ES-I3 (cell line): ENCODE measurements at regions not wholly inside any gene's neighbourhood (a gene's known extent, or its start where the extent isn't known, plus 50 kb on each side); places are given as distances from the start of the nearest gene placed in this dataset.

Experiments used
- H3K36me3 ChIP-seq: 2 replicates; pipeline ENCODE4 v1.6.1; 2013; ENCODE audit warnings: mild to moderate bottlenecking, low read length, control low read depth, moderate library complexity; ENCODE audit not compliant: insufficient read depth
- H3K4me1 ChIP-seq: 2 replicates; pipeline ENCODE4 v1.6.1; 2013; ENCODE audit warnings: mild to moderate bottlenecking, control low read depth, low read length; ENCODE audit not compliant: insufficient read depth
- H3K9ac ChIP-seq: 2 replicates; pipeline ENCODE4 v1.6.1; 2013; ENCODE audit warnings: low read depth, mild to moderate bottlenecking, low read length, moderate library complexity
- H3K9me3 ChIP-seq: 2 replicates; pipeline ENCODE4 v1.6.1; 2013; ENCODE audit warnings: mild to moderate bottlenecking, low read length, moderate library complexity; ENCODE audit not compliant: control insufficient read depth, insufficient read depth

- no peaks in the 10 kb centered on the region for H3K4me1 ChIP-seq
- no peaks in the 10 kb centered on the region for H3K36me3 ChIP-seq
- H3K9ac ChIP-seq: no peak overlapping the region
- no peaks in the 10 kb centered on the region for H3K9me3 ChIP-seq
These were observed 609.7 kb upstream of the SLITRK1 start for GRCh38 chr13:84491952-84492351.

- H3K4me1 ChIP-seq: no peaks in the 10 kb centered on the region
- no peaks in the 10 kb centered on the region for H3K36me3 ChIP-seq
- H3K9me3 ChIP-seq: no peaks in the 10 kb centered on the region
- H3K9ac ChIP-seq: no peak overlapping the region
These were observed 605.5 kb upstream of the SLITRK1 start for GRCh38 chr13:84487752-84488151.

GRCh38 chr13:84481958-84482357, 599.7 kb upstream of the SLITRK1 start:
- Histone ChIP-seq H3K4me1 (no peaks in the 10 kb centered on the region), H3K9ac (no peak overlapping the region), H3K36me3 (no peaks in the 10 kb centered on the region), H3K9me3 (no peaks in the 10 kb centered on the region)

GRCh38 chr13:84479656-84480055, 597.4 kb upstream of the SLITRK1 start:
- H3K36me3 ChIP-seq: no peaks in the 10 kb centered on the region
- H3K9ac ChIP-seq: no peak overlapping the region
- H3K9me3 ChIP-seq: no peaks in the 10 kb centered on the region
- H3K4me1 ChIP-seq: no peaks in the 10 kb centered on the region

- Histone ChIP-seq H3K36me3 (no peaks in the 10 kb centered on the region), H3K9ac (no peak overlapping the region), H3K9me3 (no peaks in the 10 kb centered on the region), H3K4me1 (no peaks in the 10 kb centered on the region)
These were observed 588.3 kb upstream of the SLITRK1 start for GRCh38 chr13:84470528-84470927.

- Histone ChIP-seq H3K9ac (no peak overlapping the region), H3K4me1 (no peaks in the 10 kb centered on the region), H3K36me3 (no peaks in the 10 kb centered on the region), H3K9me3 (no peaks in the 10 kb centered on the region)
These were observed 584.2 kb upstream of the SLITRK1 start for GRCh38 chr13:84466461-84466860.

- no peak overlapping the region for H3K9ac ChIP-seq
- no peaks in the 10 kb centered on the region for H3K4me1 ChIP-seq
- no peaks in the 10 kb centered on the region for H3K36me3 ChIP-seq
- no peaks in the 10 kb centered on the region for H3K9me3 ChIP-seq
These were observed 578.7 kb upstream of the SLITRK1 start for GRCh38 chr13:84460989-84461388.

GRCh38 chr13:84455143-84455905, 573.0 kb upstream of the SLITRK1 start:
- Histone ChIP-seq H3K36me3 (no peaks in the 10 kb centered on the region), H3K9ac (no peak overlapping the region), H3K9me3 (no peaks in the 10 kb centered on the region), H3K4me1 (no peaks in the 10 kb centered on the region)

GRCh38 chr13:84447640-84447978, 565.3 kb upstream of the SLITRK1 start:
- no peaks in the 10 kb centered on the region for H3K4me1 ChIP-seq
- H3K9ac ChIP-seq: no peak overlapping the region
- no peaks in the 10 kb centered on the region for H3K36me3 ChIP-seq
- no peaks in the 10 kb centered on the region for H3K9me3 ChIP-seq

- Histone ChIP-seq H3K9ac (no peak overlapping the region), H3K4me1 (no peaks in the 10 kb centered on the region), H3K36me3 (no peaks in the 10 kb centered on the region), H3K9me3 (no peaks in the 10 kb centered on the region)
These were observed 564.8 kb upstream of the SLITRK1 start for GRCh38 chr13:84446972-84447639.

GRCh38 chr13:84445776-84446175, 563.5 kb upstream of the SLITRK1 start:
- Histone ChIP-seq H3K9ac (no peak overlapping the region), H3K36me3 (no peaks in the 10 kb centered on the region), H3K9me3 (no peaks in the 10 kb centered on the region), H3K4me1 (no peaks in the 10 kb centered on the region)

- no peaks in the 10 kb centered on the region for H3K9me3 ChIP-seq
- no peaks in the 10 kb centered on the region for H3K4me1 ChIP-seq
- H3K36me3 ChIP-seq: no peaks in the 10 kb centered on the region
- no peak overlapping the region for H3K9ac ChIP-seq
These were observed 561.2 kb upstream of the SLITRK1 start for GRCh38 chr13:84443463-84443862.

- Histone ChIP-seq H3K36me3 (no peaks in the 10 kb centered on the region), H3K9me3 (no peaks in the 10 kb centered on the region), H3K4me1 (no peaks in the 10 kb centered on the region), H3K9ac (no peak overlapping the region; the same call in 1 of the 2 replicates)
These were observed 556.8 kb upstream of the SLITRK1 start for GRCh38 chr13:84439108-84439507.

- Histone ChIP-seq H3K4me1 (peaks cover 5% of the 10 kb centered on the region; the same call in 1 of the 2 replicates), H3K9me3 (no peaks in the 10 kb centered on the region), H3K36me3 (no peaks in the 10 kb centered on the region), H3K9ac (no peak overlapping the region)
These were observed 550.8 kb upstream of the SLITRK1 start for GRCh38 chr13:84433024-84433423.

GRCh38 chr13:84431646-84432045, 549.4 kb upstream of the SLITRK1 start:
- no peak overlapping the region for H3K9ac ChIP-seq
- H3K4me1 ChIP-seq: peaks cover 5% of the 10 kb centered on the region; the same call in 1 of the 2 replicates
- no peaks in the 10 kb centered on the region for H3K9me3 ChIP-seq
- H3K36me3 ChIP-seq: no peaks in the 10 kb centered on the region
